ENCODE measurements at regions not wholly inside any gene's neighbourhood (a gene's known extent, or its start where the extent isn't known, plus 50 kb on each side); places are given as distances from the start of the nearest gene placed in this dataset.

DNA sequence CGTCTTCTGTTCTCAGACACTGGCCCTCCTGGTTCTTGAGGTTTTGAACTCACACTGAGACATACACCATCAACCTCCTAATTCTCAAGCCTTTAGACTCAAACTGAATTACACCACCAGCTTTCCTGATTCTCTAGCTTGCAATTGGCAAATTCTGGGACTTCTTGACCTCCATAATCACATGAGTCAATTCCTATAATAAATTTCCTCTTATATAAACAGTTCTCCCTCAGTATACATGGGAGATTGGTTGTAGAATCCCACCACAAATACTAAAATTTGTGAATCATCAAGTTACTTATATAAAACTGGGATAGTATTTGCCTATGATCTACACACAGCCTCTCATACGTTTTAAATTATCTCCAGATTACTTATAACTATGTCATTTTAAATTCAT, 162.2 kb downstream of the DIO2 start:
- Mint-ChIP-seq H3K27ac (0 out of 7 replicates have a peak overlapping the region, but pooled peaks of 1 of the 3 experiments have one; percentile 40), H3K36me3 (ENCODE audit: insufficient read depth in 1 of 3, low read depth in 3 of 3) (peaks cover 0 to 2% (median 1%) of the 10 kb centered on the region in 3 experiments; a peak in 2 of 7 replicates), H3K4me3 (no peak overlapping the region), H3K4me1 (peaks cover 3 to 6% of the 10 kb centered on the region in 2 experiments; a peak in 3 of 4 replicates), H3K27me3 (ENCODE audit: low read depth) (no peaks in the 10 kb centered on the region), H3K9me3 (peaks cover 3% of the 10 kb centered on the region in 2 experiments; a peak in 3 of 5 replicates)
- DNase-seq: no peak
- Histone ChIP-seq H2BK120ac (ENCODE audit: low read depth, low read length, poor library complexity, severe bottlenecking) (no peak overlapping the region), H3K79me2 (ENCODE audit: insufficient read depth, low read length) (no peaks in the 10 kb centered on the region), H3K9ac (ENCODE audit: extremely low read depth, insufficient read length, low read length) (no peak overlapping the region), H2BK15ac (ENCODE audit: low read depth, low read length) (no peak overlapping the region), H4K20me1 (ENCODE audit: control insufficient read depth, insufficient read depth, insufficient read length) (no peaks in the 10 kb centered on the region), H3K23me2 (ENCODE audit: insufficient read length, low read depth, low read length, poor library complexity, severe bottlenecking) (no peaks in the 10 kb centered on the region), H2AFZ (ENCODE audit: low read length) (no peak overlapping the region), H3K4me1 (ENCODE audit: insufficient read depth, low read length) (no peaks in the 10 kb centered on the region), H3K56ac (ENCODE audit: insufficient read length, low read depth, low read length) (no peak overlapping the region), H3K27me3 (ENCODE audit: insufficient read depth, low read length) (no peaks in the 10 kb centered on the region), H4K91ac (ENCODE audit: insufficient read length, low read depth, low read length) (no peak overlapping the region), H3K18ac (ENCODE audit: insufficient read length, low read depth, low read length) (no peak overlapping the region), H4K5ac (ENCODE audit: insufficient read length, low read depth, low read length) (no peak overlapping the region), H3K27ac (ENCODE audit: insufficient read length, low read depth, low read length) (no peak overlapping the region), H3K9me3 (ENCODE audit: control insufficient read depth, low read depth, low read length) (no peaks in the 10 kb centered on the region), H2BK20ac (ENCODE audit: low read depth, low read length, poor library complexity, severe bottlenecking) (no peak overlapping the region), H3K4me2 (ENCODE audit: insufficient read depth, insufficient read length, low read length) (no peak overlapping the region), H2BK5ac (ENCODE audit: insufficient read length, low read length) (no peak overlapping the region), H2AK5ac (ENCODE audit: insufficient read length, low read length) (no peak overlapping the region), H2BK12ac (ENCODE audit: insufficient read length, low read depth, low read length) (no peak overlapping the region), H3K23ac (ENCODE audit: insufficient read length, low read depth, low read length) (no peak overlapping the region), H4K8ac (replicated peaks; ENCODE audit: insufficient read length, low read depth, low read length) (no peak overlapping the region), H3K79me1 (ENCODE audit: insufficient read depth, low read depth, low read length, poor library complexity, severe bottlenecking) (no peaks in the 10 kb centered on the region), H3T11ph (ENCODE audit: low read length) (no peak overlapping the region), H3K14ac (ENCODE audit: insufficient read depth, low read length) (no peak overlapping the region), H3K4ac (ENCODE audit: low read depth, low read length) (no peak overlapping the region)
- WGBS (ENCODE audit: extremely low coverage, insufficient read length, low lambda C conversion rate): no CpG with 5 or more reads among the region's 2 CpGs
- TF ChIP-seq, protein P1, sequence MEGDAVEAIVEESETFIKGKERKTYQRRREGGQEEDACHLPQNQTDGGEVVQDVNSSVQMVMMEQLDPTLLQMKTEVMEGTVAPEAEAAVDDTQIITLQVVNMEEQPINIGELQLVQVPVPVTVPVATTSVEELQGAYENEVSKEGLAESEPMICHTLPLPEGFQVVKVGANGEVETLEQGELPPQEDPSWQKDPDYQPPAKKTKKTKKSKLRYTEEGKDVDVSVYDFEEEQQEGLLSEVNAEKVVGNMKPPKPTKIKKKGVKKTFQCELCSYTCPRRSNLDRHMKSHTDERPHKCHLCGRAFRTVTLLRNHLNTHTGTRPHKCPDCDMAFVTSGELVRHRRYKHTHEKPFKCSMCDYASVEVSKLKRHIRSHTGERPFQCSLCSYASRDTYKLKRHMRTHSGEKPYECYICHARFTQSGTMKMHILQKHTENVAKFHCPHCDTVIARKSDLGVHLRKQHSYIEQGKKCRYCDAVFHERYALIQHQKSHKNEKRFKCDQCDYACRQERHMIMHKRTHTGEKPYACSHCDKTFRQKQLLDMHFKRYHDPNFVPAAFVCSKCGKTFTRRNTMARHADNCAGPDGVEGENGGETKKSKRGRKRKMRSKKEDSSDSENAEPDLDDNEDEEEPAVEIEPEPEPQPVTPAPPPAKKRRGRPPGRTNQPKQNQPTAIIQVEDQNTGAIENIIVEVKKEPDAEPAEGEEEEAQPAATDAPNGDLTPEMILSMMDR (conservative IDR thresholded peaks at IDR 0.05): no peak

Measured in H9 (cell line).